Endothelial cell of umbilical vein (primary cell): ENCODE measurements at regions not wholly inside any gene's neighbourhood (a gene's known extent, or its start where the extent isn't known, plus 50 kb on each side); places are given as distances from the start of the nearest gene placed in this dataset.
A peak's percentile ranks its signal among the peaks of the same experiment; 100 is the strongest.

Source experiments
- BruUV-seq: library from RNA; stranded (reverse); fragments of 400-500 nt; replicated peaks from 2 replicates; lab custom pipeline; 2021; lab: Mats Ljungman, UMichigan
- CTCF ChIA-PET: fragments of 300-600, 350-600 bp; sonication (Branson Sonifier 250); formaldehyde crosslinking; loops from one replicate; lab custom pipeline; 2021; ENCODE audit warnings: antibody characterized with exemption, inconsistent platforms; lab: Charles Lee
- POLR2A ChIA-PET: fragments of 300-600, 350-600 bp; sonication (Branson Sonifier 250); formaldehyde crosslinking; loops from one replicate; lab custom pipeline; 2021; ENCODE audit warnings: antibody characterized with exemption, inconsistent platforms; lab: Charles Lee
- DNase-seq: peaks from one replicate; pipeline ENCODE4 v3.0.0-alpha.2; 2011; ENCODE audit warnings: low read depth, low spot score
- FAIRE-seq: peaks from 2 replicates; lab custom pipeline; 2011; peaks lifted over from hg19 to GRCh38; lab: Jason Lieb, UNC
- H2AFZ ChIP-seq: 2 replicates; pipeline ENCODE4 v1.6.0; 2012; ENCODE audit warnings: low read depth, low read length, control low read depth, inconsistent platforms
- H3K27ac ChIP-seq: 2 replicates; pipeline ENCODE4 v1.5.1; 2011; ENCODE audit warnings: low read depth, mild to moderate bottlenecking, control low read depth, low read length, moderate library complexity; ENCODE audit not compliant: insufficient read depth
- H3K27me3 ChIP-seq, 2 experiments: 2 replicates each; pipeline versions ENCODE4 v1.6.0 to v1.6.1; 2011; ENCODE audit warnings: low read length in 2 of 2, mixed read lengths in 1 of 2; ENCODE audit not compliant: control insufficient read depth in 2 of 2, insufficient read depth in 2 of 2
- H3K36me3 ChIP-seq, 2 experiments: 2 replicates in 1 of 2; 3 replicates in 1 of 2; pipeline ENCODE4 v1.5.1; 2011; ENCODE audit warnings: low read length in 2 of 2, mild to moderate bottlenecking in 1 of 2, moderate library complexity in 1 of 2; ENCODE audit not compliant: control insufficient read depth in 2 of 2, insufficient read depth in 2 of 2; ENCODE audit errors: extremely low read depth in 1 of 2
- H3K4me1 ChIP-seq: 3 replicates; pipeline ENCODE4 v1.5.1; 2011; ENCODE audit warnings: mild to moderate bottlenecking, low read length; ENCODE audit not compliant: control insufficient read depth, insufficient read depth; ENCODE audit errors: extremely low read depth
- H3K4me2 ChIP-seq: 2 replicates; pipeline ENCODE4 v1.6.1; 2011; ENCODE audit warnings: low read length, control low read depth, mixed read lengths; ENCODE audit not compliant: insufficient read depth
- H3K4me3 ChIP-seq, 3 experiments: fragments of 200-600 bp in 1 of 3; sonication (generic), shearing (Covaris generic) in 1 of 3; replicated peaks in 1 of 3; 2 replicates each; pipeline ENCODE4 v1.5.1; 2011 to 2016; ENCODE audit warnings: control low read depth in 3 of 3, low read length in 3 of 3, mild to moderate bottlenecking in 2 of 3, inconsistent platforms in 1 of 3, low read depth in 1 of 3, moderate library complexity in 1 of 3; ENCODE audit not compliant: insufficient read depth in 1 of 3
- H3K79me2 ChIP-seq: 2 replicates; pipeline ENCODE4 v1.6.0; 2012; ENCODE audit warnings: low read length, inconsistent platforms; ENCODE audit not compliant: control insufficient read depth, insufficient read depth
- H3K9ac ChIP-seq: replicated peaks from 2 replicates; pipeline ENCODE3; 2011; ENCODE audit warnings: low read length, control low read depth; ENCODE audit not compliant: insufficient read depth; ENCODE audit errors: extremely low read depth
- H3K9me1 ChIP-seq: replicated peaks from 3 replicates; pipeline ENCODE4 v1.6.0; 2011; ENCODE audit warnings: mild to moderate bottlenecking, low read length; ENCODE audit not compliant: control insufficient read depth, insufficient read depth; ENCODE audit errors: extremely low read depth
- H3K9me3 ChIP-seq: replicated peaks from 2 replicates; pipeline ENCODE4 v1.5.1; 2012; ENCODE audit warnings: low read length, inconsistent platforms; ENCODE audit not compliant: control insufficient read depth, insufficient read depth
- H4K20me1 ChIP-seq: replicated peaks from 2 replicates; pipeline ENCODE3; 2011; ENCODE audit warnings: mild to moderate bottlenecking, low read length; ENCODE audit not compliant: control insufficient read depth, insufficient read depth; ENCODE audit errors: extremely low read depth
- EZH2 ChIP-seq: IDR thresholded peaks from 2 replicates; pipeline ENCODE4 v1.6.1; 2012; ENCODE audit warnings: borderline replicate concordance, low read depth, mild to moderate bottlenecking, moderate library complexity, low read length, inconsistent platforms; ENCODE audit not compliant: severe bottlenecking
- FOS ChIP-seq: IDR thresholded peaks from 2 replicates; pipeline ENCODE4 v1.6.1; 2011; ENCODE audit warnings: mild to moderate bottlenecking, low read length, moderate library complexity, borderline replicate concordance; ENCODE audit not compliant: insufficient read depth
- GATA2 ChIP-seq: IDR thresholded peaks from 2 replicates; pipeline ENCODE4 v1.7.0; 2011; ENCODE audit warnings: low read depth, mild to moderate bottlenecking, moderate library complexity, mixed read lengths, low read length; ENCODE audit not compliant: insufficient read length, insufficient read depth
- JUN ChIP-seq: IDR thresholded peaks from 2 replicates; pipeline ENCODE4 v1.6.1; 2011; ENCODE audit warnings: borderline replicate concordance, low read depth; ENCODE audit not compliant: insufficient read length, insufficient read depth
- MYC ChIP-seq: IDR thresholded peaks from one replicate; pipeline ENCODE4 v1.6.1; 2011; ENCODE audit warnings: mild to moderate bottlenecking, low read depth, low read length
- POLR2A ChIP-seq: IDR thresholded peaks from 2 replicates; pipeline ENCODE4 v1.6.1; 2012; ENCODE audit warnings: low read depth, mild to moderate bottlenecking, control low read depth, low read length
- POLR2AphosphoS5 ChIP-seq: IDR thresholded peaks from 2 replicates; pipeline ENCODE4 v1.6.1; 2012; ENCODE audit warnings: low read depth, mild to moderate bottlenecking, control low read depth, low read length, moderate library complexity; ENCODE audit not compliant: insufficient read depth
- dilution Hi-C: fragments of 300-500 bp; cut with MboI; formaldehyde crosslinking; loops from one replicate; pipeline ENCODE4 v1.15.0; 2019; ENCODE audit warnings: low sequenced_read_pairs; ENCODE audit not compliant: extremely low pct_ligation_motif_present
- intact Hi-C: fragments of 100-400 bp; cut with micrococcal nuclease; formaldehyde crosslinking; loops from one replicate; pipeline ENCODE4 v1.10.0; 2022
- TF ChIP-seq, protein P1 (sequence below): IDR thresholded peaks from 2 replicates; pipeline ENCODE4 v1.6.1; 2011; ENCODE audit not compliant: insufficient read depth, insufficient read length
- TF ChIP-seq, protein P2 (sequence below), 2 donors: IDR thresholded peaks; 1 replicate in 1 of 2; 2 replicates in 1 of 2; pipeline ENCODE4 v1.5.1; 2011; ENCODE audit warnings: low read length in 2 of 2, mild to moderate bottlenecking in 2 of 2, moderate library complexity in 2 of 2, control low read depth in 1 of 2, inconsistent platforms in 1 of 2, low read depth in 1 of 2; ENCODE audit not compliant: insufficient read depth in 1 of 2; ENCODE audit errors: extremely low read depth in 1 of 2

DNA sequence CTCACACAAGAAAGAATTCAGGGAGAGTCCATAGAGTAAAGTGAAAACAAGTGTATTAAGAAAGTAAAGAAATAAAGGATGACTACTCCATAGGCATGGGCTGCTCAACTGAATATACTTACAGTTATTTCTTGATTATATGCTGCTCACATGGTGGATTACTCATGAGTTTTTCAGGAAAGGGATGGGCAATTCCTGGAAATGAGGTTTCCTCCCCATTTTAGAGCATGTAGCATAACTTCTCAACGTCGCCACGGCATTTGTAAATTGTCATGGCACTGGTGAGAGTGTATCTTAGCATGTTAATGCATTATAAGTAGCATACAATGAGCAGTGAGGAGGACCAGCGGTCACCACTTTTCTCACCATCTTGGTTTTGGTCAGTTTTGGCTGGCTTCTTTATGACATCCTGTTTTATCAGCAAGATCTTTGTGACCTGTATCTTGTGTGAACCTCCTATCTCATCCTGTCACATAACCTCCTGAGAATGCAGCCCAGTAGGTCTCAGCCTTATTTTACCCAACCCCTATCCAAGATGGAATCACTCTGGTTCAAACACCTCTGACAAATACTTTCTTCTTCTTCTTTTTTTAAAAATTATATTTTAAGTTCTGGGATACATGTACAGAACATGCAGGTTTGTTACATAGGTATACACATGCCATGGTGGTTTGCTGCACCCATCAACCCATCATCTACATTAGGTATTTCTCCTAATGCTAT lies 849.7 kb downstream of the TBL1XR1 start:
- DNase-seq, result peak; percentile 19
- POLR2A ChIA-PET, result no interaction called here
- Histone ChIP-seq H2AFZ (peak overlapping the region; percentile 66), H4K20me1 (no peaks in the 10 kb centered on the region), H3K4me1 (peaks cover 6% of the 10 kb centered on the region), H3K36me3 (no peaks in the 10 kb centered on the region), H3K9me3 (no peaks in the 10 kb centered on the region), H3K9ac (no peak overlapping the region), H3K9me1 (no peaks in the 10 kb centered on the region), H3K27me3 (no peaks in the 10 kb centered on the region), H3K4me3 (no peak overlapping the region), H3K4me2 (no peak overlapping the region), H3K79me2 (no peaks in the 10 kb centered on the region), H3K27ac (no peak overlapping the region)
- TF ChIP-seq POLR2AphosphoS5 (no peak), GATA2 (no peak), FOS (no peak), MYC (no peak), JUN (no peak), POLR2A (no peak), EZH2 (no peak)
- TF ChIP-seq, protein P1, sequence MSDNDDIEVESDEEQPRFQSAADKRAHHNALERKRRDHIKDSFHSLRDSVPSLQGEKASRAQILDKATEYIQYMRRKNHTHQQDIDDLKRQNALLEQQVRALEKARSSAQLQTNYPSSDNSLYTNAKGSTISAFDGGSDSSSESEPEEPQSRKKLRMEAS, result no peak
- TF ChIP-seq, protein P2, sequence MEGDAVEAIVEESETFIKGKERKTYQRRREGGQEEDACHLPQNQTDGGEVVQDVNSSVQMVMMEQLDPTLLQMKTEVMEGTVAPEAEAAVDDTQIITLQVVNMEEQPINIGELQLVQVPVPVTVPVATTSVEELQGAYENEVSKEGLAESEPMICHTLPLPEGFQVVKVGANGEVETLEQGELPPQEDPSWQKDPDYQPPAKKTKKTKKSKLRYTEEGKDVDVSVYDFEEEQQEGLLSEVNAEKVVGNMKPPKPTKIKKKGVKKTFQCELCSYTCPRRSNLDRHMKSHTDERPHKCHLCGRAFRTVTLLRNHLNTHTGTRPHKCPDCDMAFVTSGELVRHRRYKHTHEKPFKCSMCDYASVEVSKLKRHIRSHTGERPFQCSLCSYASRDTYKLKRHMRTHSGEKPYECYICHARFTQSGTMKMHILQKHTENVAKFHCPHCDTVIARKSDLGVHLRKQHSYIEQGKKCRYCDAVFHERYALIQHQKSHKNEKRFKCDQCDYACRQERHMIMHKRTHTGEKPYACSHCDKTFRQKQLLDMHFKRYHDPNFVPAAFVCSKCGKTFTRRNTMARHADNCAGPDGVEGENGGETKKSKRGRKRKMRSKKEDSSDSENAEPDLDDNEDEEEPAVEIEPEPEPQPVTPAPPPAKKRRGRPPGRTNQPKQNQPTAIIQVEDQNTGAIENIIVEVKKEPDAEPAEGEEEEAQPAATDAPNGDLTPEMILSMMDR (IDR thresholded peaks at IDR 0.05; ENCODE audit: extremely low read depth in 1 of 2, insufficient read depth in 1 of 2, low read depth in 1 of 2, low read length in 2 of 2), result no peak
- CTCF ChIA-PET, result no interaction called here
- no TSS peak for BruUV-seq
- intact Hi-C loops, result no loop called here
- dilution Hi-C loops, result no loop called here
- FAIRE-seq, result no peak
